Endothelial cell of umbilical vein (primary cell): ENCODE measurements at regions not wholly inside any gene's neighbourhood (a gene's known extent, or its start where the extent isn't known, plus 50 kb on each side); places are given as distances from the start of the nearest gene placed in this dataset.

Experiments used
- BruUV-seq: library from RNA; stranded (reverse); fragments of 400-500 nt; replicated peaks from 2 replicates; lab custom pipeline; 2021; lab: Mats Ljungman, UMichigan
- CTCF ChIA-PET: fragments of 300-600, 350-600 bp; sonication (Branson Sonifier 250); formaldehyde crosslinking; loops from one replicate; lab custom pipeline; 2021; ENCODE audit warnings: antibody characterized with exemption, inconsistent platforms; lab: Charles Lee
- POLR2A ChIA-PET: fragments of 300-600, 350-600 bp; sonication (Branson Sonifier 250); formaldehyde crosslinking; loops from one replicate; lab custom pipeline; 2021; ENCODE audit warnings: antibody characterized with exemption, inconsistent platforms; lab: Charles Lee
- DNase-seq: peaks from one replicate; pipeline ENCODE4 v3.0.0-alpha.2; 2011; ENCODE audit warnings: low read depth, low spot score
- FAIRE-seq: peaks from 2 replicates; lab custom pipeline; 2011; peaks lifted over from hg19 to GRCh38; lab: Jason Lieb, UNC
- H2AFZ ChIP-seq: 2 replicates; pipeline ENCODE4 v1.6.0; 2012; ENCODE audit warnings: low read depth, low read length, control low read depth, inconsistent platforms
- H3K27ac ChIP-seq: 2 replicates; pipeline ENCODE4 v1.5.1; 2011; ENCODE audit warnings: low read depth, mild to moderate bottlenecking, control low read depth, low read length, moderate library complexity; ENCODE audit not compliant: insufficient read depth
- H3K27me3 ChIP-seq, 2 experiments: 2 replicates each; pipeline versions ENCODE4 v1.6.0 to v1.6.1; 2011; ENCODE audit warnings: low read length in 2 of 2, mixed read lengths in 1 of 2; ENCODE audit not compliant: control insufficient read depth in 2 of 2, insufficient read depth in 2 of 2
- H3K36me3 ChIP-seq, 2 experiments: 2 replicates in 1 of 2; 3 replicates in 1 of 2; pipeline ENCODE4 v1.5.1; 2011; ENCODE audit warnings: low read length in 2 of 2, mild to moderate bottlenecking in 1 of 2, moderate library complexity in 1 of 2; ENCODE audit not compliant: control insufficient read depth in 2 of 2, insufficient read depth in 2 of 2; ENCODE audit errors: extremely low read depth in 1 of 2
- H3K4me1 ChIP-seq: 3 replicates; pipeline ENCODE4 v1.5.1; 2011; ENCODE audit warnings: mild to moderate bottlenecking, low read length; ENCODE audit not compliant: control insufficient read depth, insufficient read depth; ENCODE audit errors: extremely low read depth
- H3K4me2 ChIP-seq: 2 replicates; pipeline ENCODE4 v1.6.1; 2011; ENCODE audit warnings: low read length, control low read depth, mixed read lengths; ENCODE audit not compliant: insufficient read depth
- H3K4me3 ChIP-seq, 3 experiments: fragments of 200-600 bp in 1 of 3; sonication (generic), shearing (Covaris generic) in 1 of 3; replicated peaks in 1 of 3; 2 replicates each; pipeline ENCODE4 v1.5.1; 2011 to 2016; ENCODE audit warnings: control low read depth in 3 of 3, low read length in 3 of 3, mild to moderate bottlenecking in 2 of 3, inconsistent platforms in 1 of 3, low read depth in 1 of 3, moderate library complexity in 1 of 3; ENCODE audit not compliant: insufficient read depth in 1 of 3
- H3K79me2 ChIP-seq: 2 replicates; pipeline ENCODE4 v1.6.0; 2012; ENCODE audit warnings: low read length, inconsistent platforms; ENCODE audit not compliant: control insufficient read depth, insufficient read depth
- H3K9ac ChIP-seq: replicated peaks from 2 replicates; pipeline ENCODE3; 2011; ENCODE audit warnings: low read length, control low read depth; ENCODE audit not compliant: insufficient read depth; ENCODE audit errors: extremely low read depth
- H3K9me1 ChIP-seq: replicated peaks from 3 replicates; pipeline ENCODE4 v1.6.0; 2011; ENCODE audit warnings: mild to moderate bottlenecking, low read length; ENCODE audit not compliant: control insufficient read depth, insufficient read depth; ENCODE audit errors: extremely low read depth
- H3K9me3 ChIP-seq: replicated peaks from 2 replicates; pipeline ENCODE4 v1.5.1; 2012; ENCODE audit warnings: low read length, inconsistent platforms; ENCODE audit not compliant: control insufficient read depth, insufficient read depth
- H4K20me1 ChIP-seq: replicated peaks from 2 replicates; pipeline ENCODE3; 2011; ENCODE audit warnings: mild to moderate bottlenecking, low read length; ENCODE audit not compliant: control insufficient read depth, insufficient read depth; ENCODE audit errors: extremely low read depth
- CTCF ChIP-seq, 2 donors: IDR thresholded peaks; 1 replicate in 1 of 2; 2 replicates in 1 of 2; pipeline ENCODE4 v1.5.1; 2011; ENCODE audit warnings: low read length in 2 of 2, mild to moderate bottlenecking in 2 of 2, moderate library complexity in 2 of 2, control low read depth in 1 of 2, inconsistent platforms in 1 of 2, low read depth in 1 of 2; ENCODE audit not compliant: insufficient read depth in 1 of 2; ENCODE audit errors: extremely low read depth in 1 of 2
- EZH2 ChIP-seq: IDR thresholded peaks from 2 replicates; pipeline ENCODE4 v1.6.1; 2012; ENCODE audit warnings: borderline replicate concordance, low read depth, mild to moderate bottlenecking, moderate library complexity, low read length, inconsistent platforms; ENCODE audit not compliant: severe bottlenecking
- FOS ChIP-seq: IDR thresholded peaks from 2 replicates; pipeline ENCODE4 v1.6.1; 2011; ENCODE audit warnings: mild to moderate bottlenecking, low read length, moderate library complexity, borderline replicate concordance; ENCODE audit not compliant: insufficient read depth
- GATA2 ChIP-seq: IDR thresholded peaks from 2 replicates; pipeline ENCODE4 v1.7.0; 2011; ENCODE audit warnings: low read depth, mild to moderate bottlenecking, moderate library complexity, mixed read lengths, low read length; ENCODE audit not compliant: insufficient read length, insufficient read depth
- JUN ChIP-seq: IDR thresholded peaks from 2 replicates; pipeline ENCODE4 v1.6.1; 2011; ENCODE audit warnings: borderline replicate concordance, low read depth; ENCODE audit not compliant: insufficient read length, insufficient read depth
- MAX ChIP-seq: IDR thresholded peaks from 2 replicates; pipeline ENCODE4 v1.6.1; 2011; ENCODE audit not compliant: insufficient read depth, insufficient read length
- MYC ChIP-seq: IDR thresholded peaks from one replicate; pipeline ENCODE4 v1.6.1; 2011; ENCODE audit warnings: mild to moderate bottlenecking, low read depth, low read length
- POLR2A ChIP-seq: IDR thresholded peaks from 2 replicates; pipeline ENCODE4 v1.6.1; 2012; ENCODE audit warnings: low read depth, mild to moderate bottlenecking, control low read depth, low read length
- POLR2AphosphoS5 ChIP-seq: IDR thresholded peaks from 2 replicates; pipeline ENCODE4 v1.6.1; 2012; ENCODE audit warnings: low read depth, mild to moderate bottlenecking, control low read depth, low read length, moderate library complexity; ENCODE audit not compliant: insufficient read depth
- dilution Hi-C: fragments of 300-500 bp; cut with MboI; formaldehyde crosslinking; loops from one replicate; pipeline ENCODE4 v1.15.0; 2019; ENCODE audit warnings: low sequenced_read_pairs; ENCODE audit not compliant: extremely low pct_ligation_motif_present
- intact Hi-C: fragments of 100-400 bp; cut with micrococcal nuclease; formaldehyde crosslinking; loops from one replicate; pipeline ENCODE4 v1.10.0; 2022

DNA sequence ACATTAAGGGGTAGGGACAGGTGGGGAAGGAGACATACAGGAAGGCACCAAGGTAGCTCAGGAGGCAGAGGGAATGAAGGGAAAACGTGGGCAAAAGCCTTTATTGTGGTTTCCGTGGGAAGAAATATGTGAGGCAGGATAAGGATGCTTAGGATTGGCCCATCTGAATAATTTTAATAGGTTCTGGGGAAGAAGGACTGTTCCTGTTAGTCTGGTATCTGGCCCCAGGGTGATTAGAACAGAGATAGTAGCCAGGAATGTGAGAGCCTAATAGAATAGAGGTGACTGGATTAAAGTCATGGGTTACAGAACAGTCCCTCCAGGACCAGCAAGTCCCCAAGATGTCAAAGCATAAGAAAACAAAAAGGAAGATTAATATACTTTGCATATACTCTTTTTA lies 545.2 kb upstream of the CAMK1G start:
- H3K9ac ChIP-seq = no peak overlapping the region
- intact Hi-C loops (loop anchor here (2.0 kb wide), 2 partner anchors 86 to 94 kb away; no protein-coding TSS in a partner anchor), dilution Hi-C loops (no loop called here)
- POLR2A ChIA-PET = no interaction called here
- no TSS peak for BruUV-seq
- DNase-seq (no peak), FAIRE-seq (no peak)
- TF ChIP-seq MYC = no peak
- no peak for TF ChIP-seq JUN
- TF ChIP-seq POLR2AphosphoS5 = no peak
- H3K36me3 ChIP-seq = no peaks in the 10 kb centered on the region
- no peaks in the 10 kb centered on the region for H3K9me3 ChIP-seq
- peaks cover 33 to 44% of the 10 kb centered on the region in 2 experiments for H3K27me3 ChIP-seq
- no peak overlapping the region for H3K27ac ChIP-seq
- peaks cover 7% of the 10 kb centered on the region for H3K4me1 ChIP-seq
- no peak overlapping the region for H3K4me2 ChIP-seq
- no peaks in the 10 kb centered on the region for H3K79me2 ChIP-seq
- H4K20me1 ChIP-seq = no peaks in the 10 kb centered on the region
- no peak overlapping the region for H2AFZ ChIP-seq
- no peak overlapping the region for H3K4me3 ChIP-seq
- no peaks in the 10 kb centered on the region for H3K9me1 ChIP-seq
- CTCF ChIA-PET = no interaction called here

DNA sequence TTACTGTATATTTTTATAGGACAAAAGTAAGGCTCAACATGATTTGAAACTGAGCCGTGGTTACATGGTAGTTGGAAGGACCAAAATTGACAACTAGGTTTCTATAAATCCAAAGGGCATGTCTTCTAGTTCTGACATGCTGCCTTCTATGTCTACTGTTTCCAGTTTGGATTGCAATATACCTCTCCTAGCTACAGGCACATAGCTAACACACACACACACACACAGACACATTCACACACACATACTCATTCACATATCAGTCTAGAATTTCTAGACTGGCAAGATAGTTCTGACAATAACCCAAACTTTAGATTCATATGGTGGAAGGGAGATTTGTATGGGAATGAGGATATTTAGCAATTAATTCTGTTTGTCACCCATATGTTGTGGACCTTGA lies 544.8 kb upstream of the CAMK1G start:
- Histone ChIP-seq H3K79me2 (no peaks in the 10 kb centered on the region), H3K4me2 (no peak overlapping the region), H3K4me3 (no peak overlapping the region), H2AFZ (no peak overlapping the region), H3K9me3 (no peaks in the 10 kb centered on the region), H3K9me1 (no peaks in the 10 kb centered on the region), H3K9ac (no peak overlapping the region), H3K27me3 (peaks cover 34 to 44% of the 10 kb centered on the region in 2 experiments), H4K20me1 (no peaks in the 10 kb centered on the region), H3K4me1 (peaks cover 7% of the 10 kb centered on the region), H3K27ac (no peak overlapping the region), H3K36me3 (no peaks in the 10 kb centered on the region)
- TF ChIP-seq GATA2 (no peak), CTCF (IDR thresholded peaks at IDR 0.05; ENCODE audit: extremely low read depth in 1 of 2, insufficient read depth in 1 of 2, low read depth in 1 of 2, low read length in 2 of 2) (no peak), EZH2 (no peak), MAX (no peak), MYC (no peak), POLR2A (no peak), POLR2AphosphoS5 (no peak), FOS (no peak), JUN (no peak)
- POLR2A ChIA-PET = no interaction called here
- BruUV-seq = no TSS peak
- CTCF ChIA-PET = interaction anchor here (0.8 kb wide), 1 partner anchor 387 kb away, joined by 4 read pairs; no protein-coding TSS in a partner anchor
- intact Hi-C loops (loop anchor here (2.0 kb wide), 2 partner anchors 86 to 94 kb away; no protein-coding TSS in a partner anchor), dilution Hi-C loops (no loop called here)
- no peak for FAIRE-seq
- no peak for DNase-seq
